HG03442 (cell line): ENCODE measurements at regions not wholly inside any gene's neighbourhood (a gene's known extent, or its start where the extent isn't known, plus 50 kb on each side); places are given as distances from the start of the nearest gene placed in this dataset.
A peak's percentile ranks its signal among the peaks of the same experiment; 100 is the strongest.

ENCODE experiments used
- ATAC-seq: cut with Tn5 transposase; IDR thresholded peaks from one replicate; pipeline ENCODE4 v1.9.1; 2021; ENCODE audit warnings: mild to moderate bottlenecking, moderate library complexity; ENCODE audit not compliant: unreplicated experiment

DNA sequence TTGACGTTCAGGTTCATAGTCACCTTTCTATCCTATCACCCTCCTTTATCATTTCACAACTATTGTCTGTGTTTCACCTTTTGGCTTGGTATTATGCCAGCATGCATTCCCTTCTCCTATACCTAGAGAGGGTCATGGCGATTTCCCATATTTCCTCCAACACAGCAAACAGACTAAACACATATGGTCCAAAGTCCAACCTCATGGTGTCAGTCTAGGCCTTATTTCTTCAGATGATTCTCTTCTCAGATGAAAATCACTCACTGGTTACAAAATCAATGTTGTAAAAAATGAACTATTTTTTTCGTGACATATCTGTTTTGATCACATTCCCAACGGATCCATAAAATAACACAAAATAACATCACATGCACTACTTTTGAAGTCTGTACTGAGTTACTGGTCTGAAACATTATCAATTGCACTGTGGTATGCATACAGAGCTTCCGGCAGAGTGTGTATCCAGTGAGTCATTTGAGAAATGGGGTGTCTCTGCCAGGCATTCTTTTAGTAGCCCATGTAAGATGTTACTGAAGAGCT, 204.8 kb upstream of the GALNT5 start:
- ATAC-seq, result no peak

GRCh38 chr2:157053876-157054275, 203.6 kb upstream of the GALNT5 start:
- no peak for ATAC-seq

DNA sequence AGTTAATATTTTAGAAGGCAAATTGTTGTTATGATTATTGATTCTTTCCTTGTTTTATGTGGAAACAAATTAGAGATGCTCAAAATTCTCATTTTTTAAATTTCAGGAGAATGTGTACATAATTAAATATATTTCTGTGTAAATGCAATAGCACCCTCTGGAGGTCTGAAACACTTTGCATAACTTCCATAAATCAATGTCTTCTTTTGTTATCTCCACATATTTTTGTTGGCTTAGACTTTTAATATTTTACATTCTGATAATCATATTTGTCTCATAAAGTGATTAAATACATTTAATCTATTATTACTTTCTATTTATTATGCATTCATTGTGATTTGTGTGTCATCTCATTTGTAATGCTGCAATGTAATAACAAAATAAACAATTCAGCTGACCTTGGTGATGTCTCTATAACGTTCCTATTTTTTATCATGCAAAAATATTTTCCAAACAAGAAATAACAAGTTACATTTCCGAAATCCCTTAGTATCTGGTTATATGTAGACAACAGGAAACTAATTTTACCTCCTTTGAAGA, 201.8 kb upstream of the GALNT5 start:
- no peak for ATAC-seq

DNA sequence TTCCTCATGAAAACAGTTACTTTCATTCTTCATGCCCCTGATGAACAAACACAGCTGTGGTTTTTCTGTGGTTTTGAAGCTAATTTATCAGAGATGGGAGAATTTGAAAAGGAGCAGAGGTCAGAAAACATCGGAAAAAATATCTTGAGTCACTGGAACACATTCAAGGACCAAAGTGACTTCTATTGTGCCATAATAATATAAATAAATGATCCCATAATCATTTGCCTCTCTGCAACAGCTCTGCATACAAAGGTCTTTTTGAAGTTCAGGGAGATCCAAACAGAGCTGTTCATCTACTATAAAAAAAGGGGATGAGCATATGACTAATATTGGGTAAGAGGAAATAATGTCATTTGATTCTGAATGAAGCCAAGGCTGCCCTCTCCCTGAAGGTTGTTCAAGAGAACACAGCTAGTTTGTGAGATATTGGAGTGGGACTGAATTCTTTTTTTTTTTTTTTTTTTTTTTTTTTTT, 201.3 kb upstream of the GALNT5 start:
- ATAC-seq, result no peak

DNA sequence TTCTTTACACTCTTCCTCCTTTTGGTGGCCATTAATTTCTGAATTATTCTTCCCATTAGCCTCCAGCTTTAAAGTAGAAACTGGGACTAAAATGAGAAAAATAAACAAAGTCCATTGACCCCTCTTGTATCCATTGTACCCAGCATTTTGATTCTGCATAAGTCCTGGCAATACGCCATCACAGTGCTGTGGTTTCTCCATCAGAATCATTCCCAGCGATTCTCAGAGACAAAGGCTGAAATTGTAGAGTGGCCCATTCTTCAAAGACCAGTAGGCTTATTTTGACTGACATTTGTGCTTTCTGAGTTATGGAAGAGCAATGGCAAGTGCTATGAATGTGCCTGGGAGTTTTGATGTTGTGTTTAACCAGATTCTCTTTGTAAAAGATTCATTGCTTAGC, 199.3 kb upstream of the GALNT5 start:
- ATAC-seq, result no peak

- peak; percentile 30 for ATAC-seq
Observed at GRCh38 chr2:157059036-157059435, 198.5 kb upstream of the GALNT5 start.

DNA sequence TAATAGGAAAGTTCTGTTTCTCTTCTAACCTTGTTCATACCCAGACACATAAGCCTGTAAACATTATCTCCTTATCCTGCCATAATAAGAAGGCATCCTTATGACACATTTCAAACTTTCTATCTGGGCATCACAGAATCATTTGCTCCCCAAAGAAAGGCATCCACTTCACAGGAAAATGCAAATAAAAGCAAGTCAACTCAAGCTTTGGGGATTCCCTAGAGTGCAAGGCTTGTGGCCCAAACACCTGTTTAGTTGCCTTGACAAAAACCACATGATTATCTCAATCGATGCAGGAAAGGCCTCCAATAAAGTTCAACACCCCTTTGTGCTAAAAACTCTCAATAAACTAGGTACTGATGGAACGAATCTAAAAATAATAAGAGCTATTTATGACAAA, 195.7 kb upstream of the GALNT5 start:
- peak; percentile 96 for ATAC-seq

DNA sequence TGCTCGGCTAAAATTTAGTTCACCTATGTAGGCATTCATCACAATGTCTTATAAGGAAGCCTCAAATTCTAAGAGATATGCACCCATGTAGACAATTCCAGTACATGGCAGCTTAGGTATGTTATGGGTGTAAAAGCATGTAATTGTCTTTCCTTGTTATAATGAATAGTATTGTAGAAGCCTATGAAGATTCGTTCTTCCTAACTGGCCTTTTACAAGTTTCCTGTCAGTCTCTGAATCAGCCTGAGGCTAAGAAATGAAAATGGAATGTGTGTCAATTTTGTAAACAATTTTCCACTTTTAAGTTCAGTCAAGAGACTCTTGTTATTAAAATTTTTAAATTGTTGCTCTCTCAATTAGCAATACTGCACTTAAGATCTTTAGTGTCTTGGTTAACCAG, 189.9 kb upstream of the GALNT5 start:
- no peak for ATAC-seq

DNA sequence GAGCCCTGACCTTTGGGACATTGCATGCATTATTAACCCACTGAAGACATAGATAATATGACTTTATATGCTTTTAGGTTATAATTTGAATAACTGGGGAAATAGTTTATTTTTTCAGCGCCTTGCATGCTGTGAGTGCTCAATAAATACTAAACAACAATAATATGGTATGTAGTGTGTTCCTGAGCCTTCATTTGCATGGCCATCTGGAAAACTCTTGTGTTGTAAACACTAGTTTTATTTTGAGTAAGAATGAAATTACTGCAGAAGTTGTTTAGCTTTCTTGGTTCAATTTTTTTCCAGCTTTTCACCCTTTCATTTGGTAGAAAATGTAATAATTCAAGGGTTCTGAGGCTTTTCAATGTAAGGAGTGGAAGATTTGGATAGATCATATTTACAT, 189.3 kb upstream of the GALNT5 start:
- peak; percentile 41 for ATAC-seq

GRCh38 chr2:157075924-157076323, 181.6 kb upstream of the GALNT5 start:
- ATAC-seq, result no peak

GRCh38 chr2:157076526-157077161, 180.9 kb upstream of the GALNT5 start:
- ATAC-seq, result peak; percentile 58

- ATAC-seq, result no peak
Observed at GRCh38 chr2:157077753-157078350, 179.7 kb upstream of the GALNT5 start.

- ATAC-seq, result no peak
Observed at GRCh38 chr2:157082950-157083349, 174.6 kb upstream of the GALNT5 start.

DNA sequence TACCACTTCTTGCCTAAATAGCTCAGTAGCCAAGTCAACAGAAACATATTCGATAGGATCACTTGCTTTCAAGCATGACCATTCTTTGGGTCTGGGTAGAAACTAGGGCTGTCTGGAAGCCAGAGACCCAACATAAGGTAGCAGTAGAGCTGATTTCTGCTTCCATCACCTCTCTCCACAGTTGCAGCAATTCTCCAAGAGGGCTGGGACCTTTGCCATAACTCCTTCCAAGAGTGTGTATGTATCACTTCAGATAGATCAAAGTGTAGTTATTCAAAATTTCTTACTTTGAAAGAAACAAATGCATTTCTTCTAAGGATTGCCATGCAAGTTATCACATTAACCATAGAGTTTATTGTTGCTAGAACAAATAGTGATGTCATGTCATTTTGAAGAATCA, 172.0 kb upstream of the GALNT5 start:
- no peak for ATAC-seq

GRCh38 chr2:157087373-157088002, 170.0 kb upstream of the GALNT5 start:
- ATAC-seq, result no peak

- ATAC-seq, result no peak
Observed at GRCh38 chr2:157093666-157094065, 163.8 kb upstream of the GALNT5 start.

DNA sequence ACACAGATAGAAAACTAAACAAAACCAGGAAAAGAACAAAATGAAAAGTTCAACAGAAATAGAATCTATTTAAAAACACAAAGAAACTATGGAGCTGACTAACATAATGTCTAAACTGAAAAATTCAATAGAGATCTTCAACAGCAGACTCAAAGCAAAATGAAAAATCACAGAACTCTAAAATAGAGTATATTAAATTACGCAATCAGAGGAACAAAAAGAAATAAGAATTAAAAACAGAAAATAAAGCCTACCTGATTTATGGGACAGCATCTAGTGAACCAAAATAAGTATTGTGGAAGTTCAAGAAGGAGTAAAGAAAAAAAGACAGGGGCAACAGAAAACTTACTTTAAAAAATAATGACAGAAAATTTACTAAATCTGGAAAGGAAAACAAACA, 152.1 kb upstream of the GALNT5 start:
- ATAC-seq, result no peak

- ATAC-seq, result no peak
Observed at GRCh38 chr2:157106950-157107349, 150.6 kb upstream of the GALNT5 start.

DNA sequence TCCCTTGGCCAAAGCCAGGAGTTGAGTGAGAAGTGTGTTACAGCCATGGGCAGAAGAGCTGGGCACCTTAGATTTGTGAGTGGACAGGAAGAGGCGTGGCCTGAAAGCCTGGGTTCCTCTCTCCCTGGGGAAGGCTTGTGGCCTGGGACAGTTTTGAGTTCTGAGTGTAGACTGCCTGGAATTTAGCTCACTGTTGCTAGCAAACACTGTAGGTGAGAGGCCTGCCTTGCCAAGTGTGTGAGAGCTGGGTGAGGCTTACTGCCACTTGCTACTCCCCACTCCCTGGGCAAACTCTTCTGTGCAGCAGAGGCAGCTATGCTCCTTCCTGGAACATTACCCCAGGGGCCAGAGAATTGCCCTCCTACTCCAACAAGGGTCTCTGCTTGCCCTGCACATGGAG, 150.0 kb upstream of the GALNT5 start:
- no peak for ATAC-seq

DNA sequence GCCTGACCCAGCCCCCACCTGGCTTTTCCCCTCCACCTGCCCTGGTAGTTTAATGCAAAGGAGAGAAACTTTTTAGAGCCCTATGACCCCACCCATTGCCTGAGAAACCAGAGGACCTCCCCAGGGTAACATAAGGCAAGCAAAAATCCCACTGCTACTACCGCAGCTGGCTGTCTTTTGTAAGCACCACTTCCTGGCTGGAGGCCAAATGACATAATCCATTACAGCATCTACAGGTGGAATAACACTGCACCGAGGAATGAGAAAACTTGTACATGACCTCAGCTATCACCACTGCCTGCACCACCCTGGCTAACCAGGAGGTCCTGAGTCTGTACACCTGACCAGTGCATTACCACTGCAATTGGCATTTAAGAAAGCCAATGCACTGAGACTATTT, 149.6 kb upstream of the GALNT5 start:
- ATAC-seq, result no peak

- ATAC-seq, result no peak
Observed at GRCh38 chr2:157122776-157123175, 134.7 kb upstream of the GALNT5 start.

- ATAC-seq, result no peak
Observed at GRCh38 chr2:157124731-157125130, 132.8 kb upstream of the GALNT5 start.
